Vagina (tissue), 2 donors: ENCODE measurements at regions not wholly inside any gene's neighbourhood (a gene's known extent, or its start where the extent isn't known, plus 50 kb on each side); places are given as distances from the start of the nearest gene placed in this dataset.
"Not testable (repeated sequence)": the region's sequence is repeated elsewhere in the genome, so short reads cannot be mapped to it uniquely, and the experiment has no call there.

ENCODE experiments used
- DNase-seq, 2 donors: peaks; one replicate each; pipeline ENCODE4 v3.0.0-alpha.2; 2017; ENCODE audit errors: extremely low spot score in 2 of 2
- H3K27ac ChIP-seq: fragments of 200-600 bp; sonication (generic); one replicate; pipeline ENCODE4 v1.5.1; 2019
- H3K27me3 ChIP-seq: fragments of 200-600 bp; sonication (generic); one replicate; pipeline ENCODE4 v1.5.1; 2019
- H3K36me3 ChIP-seq, 2 donors: fragments of 200-600 bp; sonication (generic); one replicate each; pipeline ENCODE4 v1.5.1; 2017 to 2019
- H3K4me1 ChIP-seq: fragments of 200-600 bp; sonication (generic); one replicate; pipeline ENCODE4 v1.5.1; 2019
- H3K4me3 ChIP-seq, 2 donors: fragments of 200-600 bp; sonication (generic); 1 replicate in 1 of 2; 2 replicates in 1 of 2; pipeline ENCODE4 v1.5.1; 2016 to 2019
- H3K9me3 ChIP-seq: fragments of 200-600 bp; sonication (generic); one replicate; pipeline ENCODE4 v1.5.1; 2019
- POLR2A ChIP-seq, 2 donors: fragments of 450-650 bp; IDR thresholded peaks; one replicate each; pipeline ENCODE4 v1.6.1; 2017; ENCODE audit warnings: antibody characterized with exemption in 2 of 2, mild to moderate bottlenecking in 2 of 2, moderate library complexity in 2 of 2
- POLR2AphosphoS5 ChIP-seq, 2 donors: sonication (generic); formaldehyde crosslinking; IDR thresholded peaks; one replicate each; pipeline ENCODE4 v1.9.0; 2017; ENCODE audit warnings: antibody characterized with exemption in 2 of 2, mild to moderate bottlenecking in 2 of 2, low read depth in 1 of 2; ENCODE audit not compliant: insufficient read depth in 1 of 2
- intact Hi-C: fragments of 100-400 bp; cut with DNase I; formaldehyde crosslinking; loops from one replicate; pipeline ENCODE4 v1.15.1; 2023
- TF ChIP-seq, protein P1 (sequence below), 3 experiments: fragments of 450-650 bp in 2 of 3; fragments of 200-600 bp in 1 of 3; sonication (generic) in 1 of 3; IDR thresholded peaks; one replicate each; pipeline ENCODE4 v1.5.1; 2017 to 2019; ENCODE audit warnings: antibody characterized with exemption in 3 of 3, mild to moderate bottlenecking in 2 of 3, moderate library complexity in 2 of 3

GRCh38 chr6:76768556-76768955, 694.7 kb downstream of the HTR1B start:
- no peak for TF ChIP-seq POLR2AphosphoS5 (IDR thresholded peaks at IDR 0.05; ENCODE audit: insufficient read depth in 1 of 2, low read depth in 1 of 2)
- TF ChIP-seq POLR2A (IDR thresholded peaks at IDR 0.05), result no peak
- TF ChIP-seq, protein P1, sequence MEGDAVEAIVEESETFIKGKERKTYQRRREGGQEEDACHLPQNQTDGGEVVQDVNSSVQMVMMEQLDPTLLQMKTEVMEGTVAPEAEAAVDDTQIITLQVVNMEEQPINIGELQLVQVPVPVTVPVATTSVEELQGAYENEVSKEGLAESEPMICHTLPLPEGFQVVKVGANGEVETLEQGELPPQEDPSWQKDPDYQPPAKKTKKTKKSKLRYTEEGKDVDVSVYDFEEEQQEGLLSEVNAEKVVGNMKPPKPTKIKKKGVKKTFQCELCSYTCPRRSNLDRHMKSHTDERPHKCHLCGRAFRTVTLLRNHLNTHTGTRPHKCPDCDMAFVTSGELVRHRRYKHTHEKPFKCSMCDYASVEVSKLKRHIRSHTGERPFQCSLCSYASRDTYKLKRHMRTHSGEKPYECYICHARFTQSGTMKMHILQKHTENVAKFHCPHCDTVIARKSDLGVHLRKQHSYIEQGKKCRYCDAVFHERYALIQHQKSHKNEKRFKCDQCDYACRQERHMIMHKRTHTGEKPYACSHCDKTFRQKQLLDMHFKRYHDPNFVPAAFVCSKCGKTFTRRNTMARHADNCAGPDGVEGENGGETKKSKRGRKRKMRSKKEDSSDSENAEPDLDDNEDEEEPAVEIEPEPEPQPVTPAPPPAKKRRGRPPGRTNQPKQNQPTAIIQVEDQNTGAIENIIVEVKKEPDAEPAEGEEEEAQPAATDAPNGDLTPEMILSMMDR (IDR thresholded peaks at IDR 0.05), result no peak
- intact Hi-C loops, result no loop called here

DNA sequence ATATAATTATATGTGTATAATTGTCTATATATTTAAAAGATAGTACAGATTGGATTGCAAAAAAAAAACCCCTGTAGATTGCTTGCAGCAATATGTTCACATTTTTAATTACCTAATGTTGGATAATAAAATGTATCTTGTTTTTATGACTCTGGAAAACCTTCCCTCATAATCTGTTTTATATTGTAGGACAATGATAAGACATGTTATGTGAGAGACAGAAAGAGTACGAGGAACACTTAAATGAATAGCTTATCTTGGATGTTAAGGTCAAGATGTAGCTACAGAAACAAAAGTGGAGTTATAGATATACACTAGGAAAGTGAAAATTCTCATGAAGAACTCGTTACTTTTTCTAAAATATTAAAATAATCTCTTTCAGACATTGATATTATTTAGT, 691.6 kb upstream of the IMPG1 start:
- no peaks in the 10 kb centered on the region for H3K27me3 ChIP-seq
- intact Hi-C loops, result no loop called here
- no peaks in the 10 kb centered on the region for H3K9me3 ChIP-seq
- H3K27ac ChIP-seq, result no peak overlapping the region
- no peak for DNase-seq
- H3K36me3 ChIP-seq, result no peaks in the 10 kb centered on the region
- no peaks in the 10 kb centered on the region for H3K4me1 ChIP-seq
- H3K4me3 ChIP-seq, result no peak overlapping the region
- TF ChIP-seq, protein P1 (IDR thresholded peaks at IDR 0.05), result no peak
- TF ChIP-seq POLR2A (IDR thresholded peaks at IDR 0.05), result no peak
- no peak for TF ChIP-seq POLR2AphosphoS5 (IDR thresholded peaks at IDR 0.05; ENCODE audit: insufficient read depth in 1 of 2, low read depth in 1 of 2)

More at GRCh38 chr6:76768556-76768955, 694.7 kb downstream of the HTR1B start:
- Histone ChIP-seq H3K36me3 (no peaks in the 10 kb centered on the region), H3K9me3 (no peaks in the 10 kb centered on the region), H3K27me3 (no peaks in the 10 kb centered on the region), H3K27ac (no peak overlapping the region), H3K4me1 (no peaks in the 10 kb centered on the region), H3K4me3 (no peak overlapping the region)
- DNase-seq, result no peak

DNA sequence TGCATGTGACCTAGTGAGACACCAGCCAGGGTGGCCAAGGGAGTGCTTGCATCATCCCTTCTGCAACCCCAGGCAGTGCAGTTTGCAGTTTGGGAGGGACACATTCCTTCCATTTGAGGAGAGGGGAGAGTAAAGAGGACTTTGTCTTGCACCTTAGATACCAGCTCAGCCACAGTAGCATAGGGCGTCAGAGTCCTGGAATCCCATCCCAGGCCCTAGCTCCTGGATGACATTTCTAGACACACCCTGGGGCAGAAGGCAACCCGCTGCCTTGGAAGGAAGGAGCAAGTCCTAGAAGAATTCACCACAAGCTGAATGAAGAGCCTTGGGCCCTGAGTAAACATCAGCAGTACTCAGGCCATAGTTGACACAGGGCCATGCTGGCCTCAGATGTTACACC, 680.4 kb upstream of the IMPG1 start:
- TF ChIP-seq, protein P1 (IDR thresholded peaks at IDR 0.05), result no peak
- TF ChIP-seq POLR2A (IDR thresholded peaks at IDR 0.05), result no peak
- TF ChIP-seq POLR2AphosphoS5 (IDR thresholded peaks at IDR 0.05; ENCODE audit: insufficient read depth in 1 of 2, low read depth in 1 of 2), result no peak
- intact Hi-C loops, result no loop called here
- H3K27ac ChIP-seq, result no peak overlapping the region
- H3K36me3 ChIP-seq, result no peaks in the 10 kb centered on the region
- H3K4me3 ChIP-seq, result no peak overlapping the region
- H3K9me3 ChIP-seq, result no peaks in the 10 kb centered on the region
- no peaks in the 10 kb centered on the region for H3K27me3 ChIP-seq
- no peaks in the 10 kb centered on the region for H3K4me1 ChIP-seq
- DNase-seq, result no peak

DNA sequence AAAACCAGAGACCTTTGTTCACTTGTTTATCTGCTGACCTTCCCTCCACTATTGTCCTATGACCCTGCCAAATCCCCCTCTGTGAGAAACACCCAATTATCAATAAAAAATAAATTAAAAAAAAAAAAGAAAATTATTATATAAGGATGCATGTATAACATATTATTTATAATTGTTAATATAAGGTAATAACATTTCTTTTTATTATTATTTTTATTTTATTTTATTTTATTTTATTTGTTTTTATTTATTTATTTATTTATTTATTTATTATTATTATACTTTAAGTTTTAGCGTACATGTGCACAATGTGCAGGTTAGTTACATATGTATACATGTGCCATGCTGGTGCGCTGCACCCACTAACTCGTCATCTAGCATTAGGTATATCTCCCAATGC, 672.9 kb upstream of the IMPG1 start:
- intact Hi-C loops, H3K27me3 ChIP-seq, H3K4me3 ChIP-seq, DNase-seq, H3K27ac ChIP-seq, H3K36me3 ChIP-seq, H3K9me3 ChIP-seq, H3K4me1 ChIP-seq: not testable (repeated sequence)

- H3K4me1 ChIP-seq, intact Hi-C loops, H3K36me3 ChIP-seq, H3K9me3 ChIP-seq, DNase-seq, H3K27ac ChIP-seq, H3K4me3 ChIP-seq, H3K27me3 ChIP-seq: not testable (repeated sequence)
Observed at GRCh38 chr6:76744151-76744720, 671.8 kb upstream of the IMPG1 start.

DNA sequence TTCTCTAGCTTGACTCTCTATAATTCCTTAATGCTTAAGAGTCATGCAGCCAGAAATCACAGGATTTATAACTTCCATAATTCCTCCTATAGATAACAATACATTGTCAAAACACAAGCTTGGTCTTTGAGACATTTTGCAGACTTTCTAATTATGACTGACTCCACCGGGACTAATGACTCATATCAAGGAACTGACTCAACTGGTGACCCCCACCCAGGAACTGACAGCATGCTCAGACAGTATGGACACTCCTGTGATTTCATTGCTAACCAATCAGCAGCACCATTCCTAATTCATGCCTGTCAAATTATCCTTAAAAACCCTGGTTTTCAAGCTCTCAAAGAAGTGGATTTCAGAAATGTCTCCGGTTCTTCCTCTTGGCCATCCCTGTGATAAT, 670.5 kb upstream of the IMPG1 start:
- peaks cover 3% of the 10 kb centered on the region for H3K9me3 ChIP-seq
- intact Hi-C loops, result no loop called here
- no peaks in the 10 kb centered on the region for H3K36me3 ChIP-seq
- H3K27ac ChIP-seq, result no peak overlapping the region
- no peak for DNase-seq
- H3K4me1 ChIP-seq, result no peaks in the 10 kb centered on the region
- H3K4me3 ChIP-seq, result no peak overlapping the region
- no peak for TF ChIP-seq POLR2A (IDR thresholded peaks at IDR 0.05)
- no peak for TF ChIP-seq POLR2AphosphoS5 (IDR thresholded peaks at IDR 0.05; ENCODE audit: insufficient read depth in 1 of 2, low read depth in 1 of 2)
- TF ChIP-seq, protein P1 (IDR thresholded peaks at IDR 0.05), result no peak
- no peaks in the 10 kb centered on the region for H3K27me3 ChIP-seq
